ACC112 (cell line): ENCODE measurements at regions not wholly inside any gene's neighbourhood (a gene's known extent, or its start where the extent isn't known, plus 50 kb on each side); places are given as distances from the start of the nearest gene placed in this dataset.

ENCODE experiments used
- H2AFZ ChIP-seq: fragments of 200-600 bp; sonication (generic); one replicate; pipeline ENCODE4 v1.6.0; 2017; ENCODE audit warnings: antibody characterized with exemption, low read length; ENCODE audit not compliant: unreplicated experiment
- H3K27ac ChIP-seq: fragments of 200-600 bp; sonication (generic); 2 replicates; pipeline ENCODE4 v1.5.1; 2014; ENCODE audit warnings: low read depth, mild to moderate bottlenecking, antibody characterized with exemption, low read length, moderate library complexity
- H3K27me3 ChIP-seq: fragments of 200-600 bp; sonication (generic); 2 replicates; pipeline ENCODE4 v1.6.1; 2014; ENCODE audit warnings: mild to moderate bottlenecking, antibody characterized with exemption, low read length, moderate library complexity, mixed read lengths; ENCODE audit not compliant: insufficient read depth
- H3K36me3 ChIP-seq: fragments of 200-600 bp; sonication (generic); 2 replicates; pipeline ENCODE4 v1.6.1; 2016; ENCODE audit warnings: mild to moderate bottlenecking, antibody characterized with exemption, low read length, moderate library complexity, mixed read lengths; ENCODE audit not compliant: insufficient read depth
- H3K4me1 ChIP-seq: fragments of 200-600 bp; sonication (generic); one replicate; pipeline ENCODE4 v1.6.1; 2016; ENCODE audit warnings: low read length, mixed read lengths; ENCODE audit not compliant: insufficient read depth, unreplicated experiment, control insufficient read depth
- H3K4me3 ChIP-seq: fragments of 200-600 bp; sonication (generic); 2 replicates; pipeline ENCODE4 v1.5.1; 2014; ENCODE audit warnings: mild to moderate bottlenecking, low read depth, low read length
- H3K79me2 ChIP-seq: fragments of 200-600 bp; sonication (generic); one replicate; pipeline ENCODE4 v1.6.0; 2016; ENCODE audit warnings: low read length; ENCODE audit not compliant: control insufficient read depth, unreplicated experiment, insufficient read depth

- no peak overlapping the region for H2AFZ ChIP-seq
- H3K36me3 ChIP-seq, result no peaks in the 10 kb centered on the region
- no peak overlapping the region for H3K27ac ChIP-seq
- no peak overlapping the region for H3K4me3 ChIP-seq
- H3K27me3 ChIP-seq, result no peaks in the 10 kb centered on the region
- H3K79me2 ChIP-seq, result no peaks in the 10 kb centered on the region
- H3K4me1 ChIP-seq, result no peaks in the 10 kb centered on the region
Measured at GRCh38 chr5:100306000-100306399, 229.2 kb upstream of the FAM174A start.

GRCh38 chr5:100303216-100303615, 232.0 kb upstream of the FAM174A start:
- no peaks in the 10 kb centered on the region for H3K79me2 ChIP-seq
- H3K36me3 ChIP-seq, result no peaks in the 10 kb centered on the region
- H3K27ac ChIP-seq, result no peak overlapping the region
- H3K27me3 ChIP-seq, result no peaks in the 10 kb centered on the region
- no peak overlapping the region for H2AFZ ChIP-seq
- no peak overlapping the region for H3K4me3 ChIP-seq
- no peaks in the 10 kb centered on the region for H3K4me1 ChIP-seq

- Histone ChIP-seq H3K27me3 (no peaks in the 10 kb centered on the region), H3K4me1 (no peaks in the 10 kb centered on the region), H3K27ac (no peak overlapping the region), H2AFZ (no peak overlapping the region), H3K79me2 (no peaks in the 10 kb centered on the region), H3K4me3 (no peak overlapping the region), H3K36me3 (no peaks in the 10 kb centered on the region)
Measured at GRCh38 chr5:100299261-100299660, 235.9 kb upstream of the FAM174A start.

- Histone ChIP-seq H3K36me3 (no peaks in the 10 kb centered on the region), H3K4me1 (no peaks in the 10 kb centered on the region), H3K27ac (no peak overlapping the region), H3K79me2 (no peaks in the 10 kb centered on the region), H3K27me3 (no peaks in the 10 kb centered on the region), H2AFZ (no peak overlapping the region), H3K4me3 (no peak overlapping the region)
Measured at GRCh38 chr5:100276071-100276470, 259.1 kb upstream of the FAM174A start.

GRCh38 chr5:100275631-100276030, 259.5 kb upstream of the FAM174A start:
- Histone ChIP-seq H3K27ac (no peak overlapping the region), H3K36me3 (no peaks in the 10 kb centered on the region)

GRCh38 chr5:100273846-100274580, 261.2 kb upstream of the FAM174A start:
- H3K79me2 ChIP-seq, result no peaks in the 10 kb centered on the region
- no peak overlapping the region for H3K4me3 ChIP-seq
- H3K27me3 ChIP-seq, result no peaks in the 10 kb centered on the region
- no peaks in the 10 kb centered on the region for H3K36me3 ChIP-seq
- H3K27ac ChIP-seq, result no peak overlapping the region
- H2AFZ ChIP-seq, result no peak overlapping the region
- no peaks in the 10 kb centered on the region for H3K4me1 ChIP-seq

More at GRCh38 chr5:100275631-100276030, 259.5 kb upstream of the FAM174A start:
- Histone ChIP-seq H2AFZ (no peak overlapping the region), H3K4me3 (no peak overlapping the region), H3K79me2 (no peaks in the 10 kb centered on the region), H3K27me3 (no peaks in the 10 kb centered on the region), H3K4me1 (no peaks in the 10 kb centered on the region)

- Histone ChIP-seq H3K27me3 (no peaks in the 10 kb centered on the region), H3K36me3 (no peaks in the 10 kb centered on the region), H3K4me1 (no peaks in the 10 kb centered on the region), H3K27ac (no peak overlapping the region), H3K79me2 (no peaks in the 10 kb centered on the region), H3K4me3 (no peak overlapping the region), H2AFZ (no peak overlapping the region)
Measured at GRCh38 chr5:100270023-100270771, 265.0 kb upstream of the FAM174A start.

GRCh38 chr5:100260968-100261367, 274.2 kb upstream of the FAM174A start:
- no peak overlapping the region for H2AFZ ChIP-seq
- H3K36me3 ChIP-seq, result no peaks in the 10 kb centered on the region
- H3K4me3 ChIP-seq, result no peak overlapping the region
- no peak overlapping the region for H3K27ac ChIP-seq
- no peaks in the 10 kb centered on the region for H3K27me3 ChIP-seq
- H3K4me1 ChIP-seq, result no peaks in the 10 kb centered on the region
- no peaks in the 10 kb centered on the region for H3K79me2 ChIP-seq

GRCh38 chr5:100252944-100253343, 282.2 kb upstream of the FAM174A start:
- Histone ChIP-seq H3K4me3 (no peak overlapping the region), H3K79me2 (no peaks in the 10 kb centered on the region), H3K27ac (no peak overlapping the region), H2AFZ (no peak overlapping the region), H3K4me1 (no peaks in the 10 kb centered on the region), H3K36me3 (no peaks in the 10 kb centered on the region), H3K27me3 (no peaks in the 10 kb centered on the region)

GRCh38 chr5:100252037-100252436, 283.1 kb upstream of the FAM174A start:
- H3K36me3 ChIP-seq, result no peaks in the 10 kb centered on the region
- H3K4me3 ChIP-seq, result no peak overlapping the region
- H2AFZ ChIP-seq, result no peak overlapping the region
- H3K4me1 ChIP-seq, result no peaks in the 10 kb centered on the region
- no peaks in the 10 kb centered on the region for H3K79me2 ChIP-seq
- no peaks in the 10 kb centered on the region for H3K27me3 ChIP-seq
- no peak overlapping the region for H3K27ac ChIP-seq

GRCh38 chr5:100249884-100250269, 285.3 kb upstream of the FAM174A start:
- H3K27ac ChIP-seq, result no peak overlapping the region
- no peaks in the 10 kb centered on the region for H3K27me3 ChIP-seq
- no peaks in the 10 kb centered on the region for H3K4me1 ChIP-seq
- H3K4me3 ChIP-seq, result no peak overlapping the region
- H2AFZ ChIP-seq, result no peak overlapping the region
- H3K36me3 ChIP-seq, result no peaks in the 10 kb centered on the region
- H3K79me2 ChIP-seq, result no peaks in the 10 kb centered on the region
